NT2/D1 (cell line): ENCODE measurements at regions not wholly inside any gene's neighbourhood (a gene's known extent, or its start where the extent isn't known, plus 50 kb on each side); places are given as distances from the start of the nearest gene placed in this dataset.

Experiments used
- DNase-seq: peaks from one replicate; pipeline ENCODE4 v3.0.0-alpha.2; 2011; ENCODE audit warnings: low read depth, low spot score
- H3K27me3 ChIP-seq: 2 replicates; pipeline ENCODE4 v1.6.0; 2011; ENCODE audit warnings: mild to moderate bottlenecking; ENCODE audit not compliant: insufficient read length, insufficient read depth
- H3K36me3 ChIP-seq: 2 replicates; pipeline ENCODE4 v1.6.1; 2011; ENCODE audit warnings: mild to moderate bottlenecking, low read length, mixed read lengths; ENCODE audit not compliant: insufficient read depth, insufficient read length
- H3K4me1 ChIP-seq: 2 replicates; pipeline ENCODE4 v1.5.1; 2011; ENCODE audit not compliant: insufficient read depth, insufficient read length
- H3K4me3 ChIP-seq: 2 replicates; pipeline ENCODE4 v1.5.1; 2011; ENCODE audit warnings: low read depth; ENCODE audit not compliant: insufficient read length
- H3K9ac ChIP-seq: 2 replicates; pipeline ENCODE4 v1.6.0; 2011; ENCODE audit warnings: low read depth; ENCODE audit not compliant: insufficient read length
- H3K9me3 ChIP-seq: 2 replicates; pipeline ENCODE4 v1.5.1; 2011; ENCODE audit warnings: mild to moderate bottlenecking, low read length; ENCODE audit not compliant: insufficient read depth
- SUZ12 ChIP-seq: IDR thresholded peaks from 2 replicates; pipeline ENCODE4 v1.6.1; 2011; ENCODE audit not compliant: insufficient read length, insufficient read depth; ENCODE audit errors: extremely low read depth
- YY1 ChIP-seq: IDR thresholded peaks from 2 replicates; pipeline ENCODE4 v1.6.1; 2011; ENCODE audit not compliant: insufficient read length, insufficient read depth
- ZNF274 ChIP-seq: IDR thresholded peaks from 2 replicates; pipeline ENCODE4 v1.6.1; 2011; ENCODE audit warnings: mild to moderate bottlenecking, low read depth, low read length

DNA sequence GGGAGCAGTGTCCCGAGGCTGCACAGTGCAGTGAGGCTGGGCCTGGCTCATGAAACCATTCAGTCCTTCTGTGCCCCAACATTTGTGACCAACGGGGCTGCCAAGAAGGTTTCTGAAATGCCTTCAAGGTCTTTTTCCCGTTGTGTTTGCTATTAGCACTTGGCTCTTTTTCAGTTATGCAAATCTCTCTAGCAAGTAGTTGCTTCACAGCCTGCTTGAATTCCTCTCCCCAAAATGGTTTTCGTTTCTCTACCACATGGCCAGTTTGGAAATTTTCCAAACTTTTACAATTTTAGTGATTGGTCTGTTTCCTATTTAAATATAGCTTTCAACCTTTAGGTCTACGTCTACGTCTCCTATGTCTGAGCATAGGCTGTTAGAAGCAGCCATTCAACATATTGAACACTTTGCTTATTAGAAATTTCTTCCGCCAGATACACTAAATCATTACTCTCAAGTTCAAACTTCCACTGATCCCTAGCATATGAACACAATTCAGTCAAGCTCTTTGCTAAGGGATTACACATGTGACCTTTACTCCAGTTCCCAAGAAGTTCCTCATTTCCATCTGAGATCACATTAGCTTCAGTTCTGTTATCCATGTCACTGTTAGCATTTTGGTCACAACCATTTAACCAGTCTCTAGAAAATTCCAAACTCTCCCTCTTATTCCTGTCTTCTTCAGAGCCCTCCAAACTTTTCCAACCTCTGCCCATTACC is 901.8 kb downstream of the GLUD2 start:
- Histone ChIP-seq H3K27me3 (no peaks in the 10 kb centered on the region), H3K36me3 (no peaks in the 10 kb centered on the region), H3K4me1 (no peaks in the 10 kb centered on the region), H3K9me3 (no peaks in the 10 kb centered on the region), H3K9ac (no peak overlapping the region), H3K4me3 (no peak overlapping the region)
- DNase-seq: no peak
- no peak for TF ChIP-seq ZNF274
- no peak for TF ChIP-seq YY1
- no peak for TF ChIP-seq SUZ12

DNA sequence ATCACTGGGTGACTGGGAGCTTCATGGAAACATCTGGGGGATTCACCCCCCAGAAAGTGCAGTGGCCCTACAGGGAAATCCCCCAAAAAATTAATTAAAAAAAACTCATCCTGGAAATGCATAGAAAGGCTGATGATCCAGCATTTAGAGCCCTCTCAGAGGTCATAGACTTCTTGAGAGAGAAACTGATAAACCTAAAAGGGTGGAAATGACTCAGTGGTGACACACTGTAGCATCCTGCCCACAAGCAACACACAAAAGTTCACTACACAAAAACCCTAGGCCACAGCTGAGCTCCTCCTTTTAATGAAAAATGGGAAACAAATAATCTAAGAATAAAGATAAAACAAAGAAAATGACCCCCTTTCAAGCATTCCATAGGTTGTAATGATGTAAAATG is 911.5 kb downstream of the GLUD2 start:
- no peak for DNase-seq
- no peak for TF ChIP-seq ZNF274
- no peak for TF ChIP-seq YY1
- TF ChIP-seq SUZ12: no peak
- no peak overlapping the region for H3K9ac ChIP-seq
- H3K27me3 ChIP-seq: no peaks in the 10 kb centered on the region
- no peak overlapping the region for H3K4me3 ChIP-seq
- H3K36me3 ChIP-seq: no peaks in the 10 kb centered on the region
- no peaks in the 10 kb centered on the region for H3K4me1 ChIP-seq
- H3K9me3 ChIP-seq: peaks cover 13% of the 10 kb centered on the region

- Histone ChIP-seq H3K9me3 (no peaks in the 10 kb centered on the region), H3K36me3 (no peaks in the 10 kb centered on the region), H3K27me3 (no peaks in the 10 kb centered on the region), H3K9ac (no peak overlapping the region), H3K4me1 (no peaks in the 10 kb centered on the region), H3K4me3 (no peak overlapping the region)
- no peak for TF ChIP-seq YY1
- TF ChIP-seq ZNF274: no peak
- TF ChIP-seq SUZ12: no peak
- DNase-seq: no peak
Measured at GRCh38 chrX:121975671-121976070, 928.3 kb downstream of the GLUD2 start.

DNA sequence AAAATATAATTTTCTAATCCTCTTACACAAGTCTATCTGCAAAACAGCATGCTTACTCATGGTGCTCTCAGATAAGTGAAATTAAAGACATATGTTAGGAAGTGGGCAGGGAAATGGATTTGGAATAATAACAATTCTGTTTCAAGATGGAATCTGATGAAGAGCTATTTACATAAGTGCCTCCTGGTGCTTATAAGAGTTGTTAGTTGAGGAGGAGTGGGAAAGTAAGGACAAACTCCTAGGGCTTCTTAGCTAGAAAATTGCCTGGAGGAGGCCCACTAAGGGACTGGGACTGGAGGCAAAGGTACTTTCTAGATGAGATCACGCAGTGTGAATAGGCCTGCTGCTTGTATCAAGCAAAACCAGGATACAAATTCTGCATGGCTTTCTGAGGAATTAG is 939.8 kb downstream of the GLUD2 start:
- no peak for DNase-seq

GRCh38 chrX:121987835-121988234 is 940.4 kb downstream of the GLUD2 start:
- Histone ChIP-seq H3K27me3 (no peaks in the 10 kb centered on the region), H3K4me1 (no peaks in the 10 kb centered on the region), H3K9me3 (no peaks in the 10 kb centered on the region), H3K9ac (no peak overlapping the region), H3K4me3 (no peak overlapping the region), H3K36me3 (no peaks in the 10 kb centered on the region)
- TF ChIP-seq SUZ12: no peak
- TF ChIP-seq YY1: no peak
- no peak for TF ChIP-seq ZNF274
- DNase-seq: no peak

More for the DNA sequence above, 939.8 kb downstream of the GLUD2 start:
- TF ChIP-seq YY1 (no peak), SUZ12 (no peak)
- H3K4me1 ChIP-seq: no peaks in the 10 kb centered on the region
- no peaks in the 10 kb centered on the region for H3K36me3 ChIP-seq
- H3K27me3 ChIP-seq: no peaks in the 10 kb centered on the region
- H3K4me3 ChIP-seq: no peak overlapping the region
- H3K9ac ChIP-seq: no peak overlapping the region
- no peaks in the 10 kb centered on the region for H3K9me3 ChIP-seq

DNA sequence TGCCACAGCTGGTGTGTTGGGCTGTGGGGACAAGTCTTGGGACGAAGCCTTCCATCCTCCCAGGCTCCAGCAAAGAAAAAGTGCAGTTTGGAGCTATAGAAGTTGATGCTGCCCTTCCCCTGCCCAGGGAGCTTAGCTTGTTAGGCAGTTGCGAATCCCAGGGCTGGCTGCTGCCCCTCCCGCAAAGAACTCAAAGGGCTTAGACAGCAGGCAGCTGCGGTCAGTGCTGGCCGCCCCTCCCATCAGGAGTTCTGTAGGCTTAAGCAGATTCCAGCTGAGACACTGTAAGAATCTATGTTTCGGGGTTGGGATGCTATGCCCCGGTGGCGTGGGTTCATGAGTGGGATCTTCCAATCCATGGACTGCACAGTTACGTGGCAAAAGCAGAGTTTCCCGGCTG is 956.7 kb downstream of the GLUD2 start:
- H3K9me3 ChIP-seq: no peaks in the 10 kb centered on the region
- H3K36me3 ChIP-seq: no peaks in the 10 kb centered on the region
- no peak for DNase-seq
- H3K27me3 ChIP-seq: no peaks in the 10 kb centered on the region
- TF ChIP-seq SUZ12 (no peak), YY1 (no peak), ZNF274 (no peak)
- H3K9ac ChIP-seq: no peak overlapping the region
- no peaks in the 10 kb centered on the region for H3K4me1 ChIP-seq
- no peak overlapping the region for H3K4me3 ChIP-seq

- Histone ChIP-seq H3K9ac (no peak overlapping the region), H3K27me3 (no peaks in the 10 kb centered on the region), H3K4me3 (no peak overlapping the region), H3K36me3 (no peaks in the 10 kb centered on the region), H3K4me1 (no peaks in the 10 kb centered on the region), H3K9me3 (no peaks in the 10 kb centered on the region)
- no peak for TF ChIP-seq ZNF274
- TF ChIP-seq YY1: no peak
- TF ChIP-seq SUZ12: no peak
- DNase-seq: no peak
Measured at GRCh38 chrX:122026665-122027064, 979.3 kb downstream of the GLUD2 start.

- Histone ChIP-seq H3K9ac (no peak overlapping the region), H3K4me3 (no peak overlapping the region), H3K4me1 (no peaks in the 10 kb centered on the region), H3K9me3 (no peaks in the 10 kb centered on the region), H3K36me3 (no peaks in the 10 kb centered on the region), H3K27me3 (no peaks in the 10 kb centered on the region)
- DNase-seq: no peak
- TF ChIP-seq YY1 (no peak), ZNF274 (no peak), SUZ12 (no peak)
Measured at GRCh38 chrX:122046226-122046625, 998.8 kb downstream of the GLUD2 start.
